ENCODE measurements at regions not wholly inside any gene's neighbourhood (a gene's known extent, or its start where the extent isn't known, plus 50 kb on each side); places are given as distances from the start of the nearest gene placed in this dataset.

GRCh38 chr6:119423996-119424395 lies 74.4 kb upstream of the MAN1A1 start:
- TF ChIP-seq, protein P1, sequence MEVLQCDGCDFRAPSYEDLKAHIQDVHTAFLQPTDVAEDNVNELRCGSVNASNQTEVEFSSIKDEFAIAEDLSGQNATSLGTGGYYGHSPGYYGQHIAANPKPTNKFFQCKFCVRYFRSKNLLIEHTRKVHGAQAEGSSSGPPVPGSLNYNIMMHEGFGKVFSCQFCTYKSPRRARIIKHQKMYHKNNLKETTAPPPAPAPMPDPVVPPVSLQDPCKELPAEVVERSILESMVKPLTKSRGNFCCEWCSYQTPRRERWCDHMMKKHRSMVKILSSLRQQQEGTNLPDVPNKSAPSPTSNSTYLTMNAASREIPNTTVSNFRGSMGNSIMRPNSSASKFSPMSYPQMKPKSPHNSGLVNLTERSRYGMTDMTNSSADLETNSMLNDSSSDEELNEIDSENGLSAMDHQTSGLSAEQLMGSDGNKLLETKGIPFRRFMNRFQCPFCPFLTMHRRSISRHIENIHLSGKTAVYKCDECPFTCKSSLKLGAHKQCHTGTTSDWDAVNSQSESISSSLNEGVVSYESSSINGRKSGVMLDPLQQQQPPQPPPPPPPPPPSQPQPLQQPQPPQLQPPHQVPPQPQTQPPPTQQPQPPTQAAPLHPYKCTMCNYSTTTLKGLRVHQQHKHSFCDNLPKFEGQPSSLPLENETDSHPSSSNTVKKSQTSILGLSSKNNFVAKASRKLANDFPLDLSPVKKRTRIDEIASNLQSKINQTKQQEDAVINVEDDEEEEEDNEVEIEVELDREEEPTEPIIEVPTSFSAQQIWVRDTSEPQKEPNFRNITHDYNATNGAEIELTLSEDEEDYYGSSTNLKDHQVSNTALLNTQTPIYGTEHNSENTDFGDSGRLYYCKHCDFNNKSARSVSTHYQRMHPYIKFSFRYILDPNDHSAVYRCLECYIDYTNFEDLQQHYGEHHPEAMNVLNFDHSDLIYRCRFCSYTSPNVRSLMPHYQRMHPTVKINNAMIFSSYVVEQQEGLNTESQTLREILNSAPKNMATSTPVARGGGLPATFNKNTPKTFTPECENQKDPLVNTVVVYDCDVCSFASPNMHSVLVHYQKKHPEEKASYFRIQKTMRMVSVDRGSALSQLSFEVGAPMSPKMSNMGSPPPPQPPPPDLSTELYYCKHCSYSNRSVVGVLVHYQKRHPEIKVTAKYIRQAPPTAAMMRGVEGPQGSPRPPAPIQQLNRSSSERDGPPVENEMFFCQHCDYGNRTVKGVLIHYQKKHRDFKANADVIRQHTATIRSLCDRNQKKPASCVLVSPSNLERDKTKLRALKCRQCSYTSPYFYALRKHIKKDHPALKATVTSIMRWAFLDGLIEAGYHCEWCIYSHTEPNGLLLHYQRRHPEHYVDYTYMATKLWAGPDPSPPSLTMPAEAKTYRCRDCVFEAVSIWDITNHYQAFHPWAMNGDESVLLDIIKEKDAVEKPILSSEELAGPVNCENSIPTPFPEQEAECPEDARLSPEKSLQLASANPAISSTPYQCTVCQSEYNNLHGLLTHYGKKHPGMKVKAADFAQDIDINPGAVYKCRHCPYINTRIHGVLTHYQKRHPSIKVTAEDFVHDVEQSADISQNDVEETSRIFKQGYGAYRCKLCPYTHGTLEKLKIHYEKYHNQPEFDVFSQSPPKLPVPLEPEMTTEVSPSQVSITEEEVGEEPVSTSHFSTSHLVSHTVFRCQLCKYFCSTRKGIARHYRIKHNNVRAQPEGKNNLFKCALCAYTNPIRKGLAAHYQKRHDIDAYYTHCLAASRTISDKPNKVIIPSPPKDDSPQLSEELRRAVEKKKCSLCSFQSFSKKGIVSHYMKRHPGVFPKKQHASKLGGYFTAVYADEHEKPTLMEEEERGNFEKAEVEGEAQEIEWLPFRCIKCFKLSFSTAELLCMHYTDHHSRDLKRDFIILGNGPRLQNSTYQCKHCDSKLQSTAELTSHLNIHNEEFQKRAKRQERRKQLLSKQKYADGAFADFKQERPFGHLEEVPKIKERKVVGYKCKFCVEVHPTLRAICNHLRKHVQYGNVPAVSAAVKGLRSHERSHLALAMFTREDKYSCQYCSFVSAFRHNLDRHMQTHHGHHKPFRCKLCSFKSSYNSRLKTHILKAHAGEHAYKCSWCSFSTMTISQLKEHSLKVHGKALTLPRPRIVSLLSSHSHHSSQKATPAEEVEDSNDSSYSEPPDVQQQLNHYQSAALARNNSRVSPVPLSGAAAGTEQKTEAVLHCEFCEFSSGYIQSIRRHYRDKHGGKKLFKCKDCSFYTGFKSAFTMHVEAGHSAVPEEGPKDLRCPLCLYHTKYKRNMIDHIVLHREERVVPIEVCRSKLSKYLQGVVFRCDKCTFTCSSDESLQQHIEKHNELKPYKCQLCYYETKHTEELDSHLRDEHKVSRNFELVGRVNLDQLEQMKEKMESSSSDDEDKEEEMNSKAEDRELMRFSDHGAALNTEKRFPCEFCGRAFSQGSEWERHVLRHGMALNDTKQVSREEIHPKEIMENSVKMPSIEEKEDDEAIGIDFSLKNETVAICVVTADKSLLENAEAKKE (CRISPR knock-in tag; IDR thresholded peaks at IDR 0.05) = no peak
- TF ChIP-seq CTCF (conservative IDR thresholded peaks at IDR 0.05; ENCODE audit: low read depth in 2 of 2) (no peak), EZH2phosphoT487 (IDR thresholded peaks at IDR 0.05; ENCODE audit: unreplicated experiment) (no peak), EZH2 (IDR thresholded peaks at IDR 0.05; ENCODE audit: low read depth, unreplicated experiment) (no peak), POLR2AphosphoS5 (IDR thresholded peaks at IDR 0.05; ENCODE audit: low read depth) (no peak)
